PFSK-1 (cell line): ENCODE measurements at regions not wholly inside any gene's neighbourhood (a gene's known extent, or its start where the extent isn't known, plus 50 kb on each side); places are given as distances from the start of the nearest gene placed in this dataset.

ENCODE experiments used
- POLR2AphosphoS5 ChIP-seq: IDR thresholded peaks from 2 replicates; pipeline ENCODE4 v1.6.1; 2012; ENCODE audit warnings: low read depth, mild to moderate bottlenecking, control low read depth, low read length, moderate library complexity
- REST ChIP-seq, 2 experiments: IDR thresholded peaks; 2 replicates each; pipeline versions ENCODE4 v1.6.1 to v1.8.0; 2011 to 2012; ENCODE audit warnings: low read depth in 2 of 2, low read length in 2 of 2, control low read depth in 1 of 2, inconsistent platforms in 1 of 2, mild to moderate bottlenecking in 1 of 2, moderate library complexity in 1 of 2; ENCODE audit not compliant: insufficient read depth in 1 of 2
- SIN3A ChIP-seq: IDR thresholded peaks from 2 replicates; pipeline ENCODE4 v1.6.1; 2012; ENCODE audit warnings: mild to moderate bottlenecking, low read length, moderate library complexity, borderline replicate concordance; ENCODE audit not compliant: insufficient read depth

DNA sequence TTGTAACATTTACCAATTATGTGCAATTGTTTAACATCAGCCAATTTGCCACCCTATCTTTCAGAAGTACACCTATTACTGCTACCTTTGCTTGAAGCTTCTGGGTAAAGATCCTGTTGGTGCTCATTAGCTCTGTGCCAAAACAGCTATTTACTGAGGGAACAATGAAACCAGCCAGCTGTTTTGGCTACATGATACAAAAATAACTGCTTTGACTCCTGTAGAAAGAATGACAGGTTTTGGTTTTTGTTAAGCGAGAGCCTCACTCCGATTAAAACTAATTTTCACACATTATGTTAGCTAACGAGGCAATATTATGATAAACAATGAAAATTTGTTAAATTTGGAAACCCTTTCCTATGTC, 907.0 kb downstream of the EPHA4 start:
- no peak for TF ChIP-seq POLR2AphosphoS5
- no peak for TF ChIP-seq REST (IDR thresholded peaks at IDR 0.05; ENCODE audit: insufficient read depth in 1 of 2, low read depth in 2 of 2, low read length in 2 of 2)
- no peak for TF ChIP-seq SIN3A
